K562 (cell line): ENCODE measurements at regions not wholly inside any gene's neighbourhood (a gene's known extent, or its start where the extent isn't known, plus 50 kb on each side); places are given as distances from the start of the nearest gene placed in this dataset.

Experiments used
- ATAC-seq: fragments of 200-7000 bp; cut with Tn5 transposase; 3 replicates; pipeline ENCODE4 v1.9.1; 2020; ENCODE audit warnings: moderate library complexity
- BruUV-seq: library from RNA; stranded (reverse); fragments of 400-500 nt; replicated peaks from 2 replicates; lab custom pipeline; 2021; lab: Mats Ljungman, UMichigan
- CTCF ChIA-PET: fragments of 300-600 bp; formaldehyde crosslinking; extraction: SDS; loops from one replicate; lab custom pipeline; 2021; ENCODE audit warnings: low intra/inter-chr PET ratio; lab: Yijun Ruan, JAX
- POLR2A ChIA-PET: fragments of 300-600, 350-650 bp; sonication (Branson Sonifier 250); formaldehyde crosslinking; extraction: SDS; loops from one replicate; lab custom pipeline; 2021; ENCODE audit warnings: antibody characterized with exemption, inconsistent platforms; lab: Yijun Ruan, JAX
- DNase-seq, 4 experiments: peaks; one replicate each; pipeline versions ENCODE4 v3.0.0 to v3.0.0-alpha.2; 2011 to 2018; ENCODE audit warnings: low spot score in 3 of 4, mixed read lengths in 3 of 4; ENCODE audit errors: extremely low read depth in 1 of 4
- FAIRE-seq: peaks from 2 replicates; lab custom pipeline; 2011; peaks lifted over from hg19 to GRCh38; lab: Jason Lieb, UNC
- H2AFZ ChIP-seq: 2 replicates; pipeline ENCODE4 v1.6.0; 2011; ENCODE audit warnings: low read depth, low read length, control low read depth, inconsistent platforms
- H3K27ac ChIP-seq: fragments of 200-600 bp; 3 replicates; pipeline ENCODE4 v1.8.0; 2011; ENCODE audit warnings: low read depth, mild to moderate bottlenecking, control low read depth, inconsistent platforms, low read length, moderate library complexity, mixed read lengths; ENCODE audit errors: extremely low read depth
- H3K27me3 ChIP-seq, 2 experiments: fragments of 300-600 bp in 1 of 2; 2 replicates in 1 of 2; 3 replicates in 1 of 2; pipeline versions ENCODE4 v1.6.0 to v1.8.0; 2011; ENCODE audit warnings: inconsistent platforms in 2 of 2, low read length in 2 of 2, mild to moderate bottlenecking in 1 of 2, mixed read lengths in 1 of 2, moderate library complexity in 1 of 2; ENCODE audit not compliant: control insufficient read depth in 2 of 2, insufficient read depth in 2 of 2
- H3K36me3 ChIP-seq: fragments of 300-600 bp; 3 replicates; pipeline ENCODE4 v1.8.0; 2011; ENCODE audit warnings: mild to moderate bottlenecking, low read length, inconsistent platforms; ENCODE audit not compliant: control insufficient read depth, insufficient read depth
- H3K4me1 ChIP-seq, 2 experiments: fragments of 200-600 bp in 1 of 2; replicated peaks in 1 of 2; 2 replicates in 1 of 2; 3 replicates in 1 of 2; pipeline versions ENCODE4 v1.5.1 to v1.8.0; 2011; ENCODE audit warnings: inconsistent platforms in 2 of 2, low read length in 2 of 2, mild to moderate bottlenecking in 1 of 2, mixed read lengths in 1 of 2, moderate library complexity in 1 of 2; ENCODE audit not compliant: control insufficient read depth in 2 of 2, insufficient read depth in 2 of 2
- H3K4me2 ChIP-seq: 2 replicates; pipeline ENCODE4 v1.6.1; 2011; ENCODE audit warnings: low read length, control low read depth, inconsistent platforms, mixed read lengths; ENCODE audit not compliant: insufficient read depth
- H3K4me3 ChIP-seq: fragments of 200-600 bp; sonication (generic), shearing (Covaris generic); 2 replicates; pipeline ENCODE4 v1.5.1; 2016; ENCODE audit warnings: control low read depth, inconsistent platforms
- H3K79me2 ChIP-seq: fragments of 200-600 bp; 3 replicates; pipeline ENCODE4 v1.8.0; 2011; ENCODE audit warnings: low read length, inconsistent platforms; ENCODE audit not compliant: control insufficient read depth, insufficient read depth
- H3K9ac ChIP-seq, 2 experiments: 2 replicates each; pipeline versions ENCODE4 v1.6.0 to v1.6.1; 2011; ENCODE audit warnings: low read depth in 2 of 2, low read length in 2 of 2, control low read depth in 1 of 2, inconsistent platforms in 1 of 2, mild to moderate bottlenecking in 1 of 2, mixed read lengths in 1 of 2; ENCODE audit not compliant: insufficient read depth in 1 of 2
- H3K9me1 ChIP-seq: one replicate; pipeline ENCODE4 v1.6.0; 2011; ENCODE audit warnings: inconsistent platforms, mild to moderate bottlenecking, low read length, moderate library complexity; ENCODE audit not compliant: control insufficient read depth, insufficient read depth
- H3K9me3 ChIP-seq: replicated peaks from 2 replicates; pipeline ENCODE4 v1.5.1; 2011; ENCODE audit warnings: low read depth, low read length, inconsistent platforms; ENCODE audit not compliant: control insufficient read depth, insufficient read depth
- H4K20me1 ChIP-seq: replicated peaks from 2 replicates; pipeline ENCODE4 v1.6.1; 2011; ENCODE audit warnings: low read length, inconsistent platforms, mixed read lengths; ENCODE audit not compliant: control insufficient read depth, insufficient read depth
- HNRNPUL1 ChIP-seq: fragments of 200-400 bp; formaldehyde crosslinking; IDR thresholded peaks from 2 replicates; pipeline ENCODE4 v1.6.1; 2017; ENCODE audit warnings: low read length
- MAZ ChIP-seq, 2 experiments: fragments of 450-650 bp in 1 of 2; sonication (generic) in 1 of 2; formaldehyde crosslinking; IDR thresholded peaks in 1 of 2; conservative IDR thresholded peaks in 1 of 2; 2 replicates each; pipeline versions ENCODE4 v1.4.0 to v1.5.0; 2020; ENCODE audit warnings: mild to moderate bottlenecking in 1 of 2, missing genetic modification reagents in 1 of 2
- POLR2B ChIP-seq: fragments of 450-650 bp; IDR thresholded peaks from 2 replicates; pipeline ENCODE4 v1.6.1; 2018; ENCODE audit warnings: low read depth; ENCODE audit not compliant: partially characterized antibody
- ZBTB17 ChIP-seq: fragments of 450-650 bp; formaldehyde crosslinking; IDR thresholded peaks from 2 replicates; pipeline ENCODE4 v1.4.0; 2020; ENCODE audit warnings: mild to moderate bottlenecking
- ZNF3 ChIP-seq: fragments of 250-450 bp; sonication (Bioruptor Pico); IDR thresholded peaks from 2 replicates; pipeline ENCODE4 v1.5.0; 2021; ENCODE audit warnings: mild to moderate bottlenecking, moderate library complexity
- ZSCAN29 ChIP-seq: fragments of 450-650 bp; IDR thresholded peaks from 2 replicates; pipeline ENCODE4 v1.6.1; 2017
- WGBS: fragments of 100-300 bp; shearing (Covaris generic); methylation state at CpG from one replicate; pipeline ENCODE4 v1.1.6; 2016; ENCODE audit warnings: low coverage, mixed read lengths; ENCODE audit not compliant: insufficient coverage; ENCODE audit errors: missing lambda C conversion rate; 5-methylcytosine and 5-hydroxymethylcytosine counted together
- in situ Hi-C: fragments of 300-500 bp; cut with MboI; formaldehyde crosslinking; loops from 4 replicates; pipeline ENCODE4 v1.15.0; 2018; ENCODE audit warnings: inconsistent platforms, mixed read lengths
- intact Hi-C: fragments of 100-400 bp; cut with micrococcal nuclease; formaldehyde crosslinking; loops from 2 replicates; pipeline ENCODE4 v1.14.2; 2022
- TF ChIP-seq, protein P1 (sequence below): fragments of 250-450 bp; sonication (Bioruptor Pico); IDR thresholded peaks from 2 replicates; pipeline ENCODE4 v1.4.0; 2020; ENCODE audit warnings: borderline replicate concordance
- TF ChIP-seq, protein P2 (sequence below): fragments of 250-450 bp; sonication (Bioruptor Pico); IDR thresholded peaks from 2 replicates; pipeline ENCODE4 v1.4.0; 2020; ENCODE audit warnings: mild to moderate bottlenecking, moderate library complexity
- TF ChIP-seq, protein P3 (sequence below): sonication (generic); formaldehyde crosslinking; IDR thresholded peaks from 2 replicates; pipeline ENCODE4 v1.8.0; 2022; ENCODE audit warnings: mild to moderate bottlenecking, missing genetic modification reagents
- TF ChIP-seq, protein P4 (sequence below): fragments of 450-650 bp; IDR thresholded peaks from 2 replicates; pipeline ENCODE4 v1.6.1; 2016; ENCODE audit warnings: low read depth

DNA sequence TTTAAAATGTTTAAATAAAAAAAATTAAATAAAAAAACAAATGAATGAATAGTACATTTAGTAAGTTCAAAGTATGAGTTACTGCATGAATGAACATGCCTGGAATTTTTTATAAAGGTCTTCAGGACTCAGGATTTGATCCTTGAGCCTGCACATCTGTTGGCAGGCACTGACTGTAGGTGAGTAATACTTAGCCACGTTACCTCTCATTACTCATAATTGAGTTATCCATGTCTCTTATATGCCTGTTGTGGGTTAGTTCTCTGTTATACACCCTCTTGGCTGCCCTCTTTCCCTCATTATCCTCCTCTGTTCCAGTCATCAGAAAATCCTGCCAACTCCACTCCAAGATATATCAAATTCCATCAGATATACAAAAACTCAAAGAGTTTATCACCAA lies 276.0 kb downstream of the FBXW7 start:
- Histone ChIP-seq H3K4me1 (peaks cover 0 to 2% of the 10 kb centered on the region in 2 experiments; a peak in 2 of 5 replicates), H3K79me2 (no peaks in the 10 kb centered on the region), H3K9me3 (no peaks in the 10 kb centered on the region), H3K4me2 (no peak overlapping the region), H4K20me1 (no peaks in the 10 kb centered on the region; the same call in 1 of the 2 replicates), H3K4me3 (no peak overlapping the region), H3K27ac (no peak overlapping the region), H3K9ac (no peak overlapping the region), H3K36me3 (no peaks in the 10 kb centered on the region), H3K27me3 (peaks cover 2 to 20% of the 10 kb centered on the region in 2 experiments; a peak in 4 of 5 replicates), H3K9me1 (no peaks in the 10 kb centered on the region), H2AFZ (no peak overlapping the region)
- DNase-seq (no peak), FAIRE-seq (no peak), ATAC-seq (no peak)
- CTCF ChIA-PET = no interaction called here
- TF ChIP-seq, protein P1, sequence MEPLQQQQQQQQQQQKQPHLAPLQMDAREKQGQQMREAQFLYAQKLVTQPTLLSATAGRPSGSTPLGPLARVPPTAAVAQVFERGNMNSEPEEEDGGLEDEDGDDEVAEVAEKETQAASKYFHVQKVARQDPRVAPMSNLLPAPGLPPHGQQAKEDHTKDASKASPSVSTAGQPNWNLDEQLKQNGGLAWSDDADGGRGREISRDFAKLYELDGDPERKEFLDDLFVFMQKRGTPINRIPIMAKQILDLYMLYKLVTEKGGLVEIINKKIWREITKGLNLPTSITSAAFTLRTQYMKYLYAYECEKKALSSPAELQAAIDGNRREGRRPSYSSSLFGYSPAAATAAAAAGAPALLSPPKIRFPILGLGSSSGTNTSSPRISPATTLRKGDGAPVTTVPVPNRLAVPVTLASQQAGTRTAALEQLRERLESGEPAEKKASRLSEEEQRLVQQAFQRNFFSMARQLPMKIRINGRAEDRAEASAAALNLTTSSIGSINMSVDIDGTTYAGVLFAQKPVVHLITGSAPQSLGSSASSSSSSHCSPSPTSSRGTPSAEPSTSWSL = no peak
- TF ChIP-seq POLR2B (no peak), ZBTB17 (CRISPR knock-in tag) (no peak), ZNF3 (CRISPR knock-in tag) (no peak), HNRNPUL1 (no peak), MAZ (CRISPR knock-in tag; conservative IDR thresholded peaks at IDR 0.05 in 1 of 2, IDR thresholded peaks at IDR 0.05 in 1 of 2) (no peak), ZSCAN29 (no peak)
- TF ChIP-seq, protein P2, sequence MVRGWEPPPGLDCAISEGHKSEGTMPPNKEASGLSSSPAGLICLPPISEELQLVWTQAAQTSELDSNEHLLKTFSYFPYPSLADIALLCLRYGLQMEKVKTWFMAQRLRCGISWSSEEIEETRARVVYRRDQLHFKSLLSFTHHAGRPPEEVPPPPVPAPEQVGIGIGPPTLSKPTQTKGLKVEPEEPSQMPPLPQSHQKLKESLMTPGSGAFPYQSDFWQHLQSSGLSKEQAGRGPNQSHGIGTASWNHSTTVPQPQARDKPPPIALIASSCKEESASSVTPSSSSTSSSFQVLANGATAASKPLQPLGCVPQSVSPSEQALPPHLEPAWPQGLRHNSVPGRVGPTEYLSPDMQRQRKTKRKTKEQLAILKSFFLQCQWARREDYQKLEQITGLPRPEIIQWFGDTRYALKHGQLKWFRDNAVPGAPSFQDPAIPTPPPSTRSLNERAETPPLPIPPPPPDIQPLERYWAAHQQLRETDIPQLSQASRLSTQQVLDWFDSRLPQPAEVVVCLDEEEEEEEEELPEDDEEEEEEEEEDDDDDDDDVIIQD = no peak
- TF ChIP-seq, protein P3, sequence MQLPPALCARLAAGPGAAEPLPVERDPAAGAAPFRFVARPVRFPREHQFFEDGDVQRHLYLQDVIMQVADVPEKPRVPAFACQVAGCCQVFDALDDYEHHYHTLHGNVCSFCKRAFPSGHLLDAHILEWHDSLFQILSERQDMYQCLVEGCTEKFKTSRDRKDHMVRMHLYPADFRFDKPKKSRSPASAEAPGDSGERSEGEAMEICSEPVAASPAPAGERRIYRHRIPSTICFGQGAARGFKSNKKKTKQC (CRISPR knock-in tag) = no peak
- TF ChIP-seq, protein P4, sequence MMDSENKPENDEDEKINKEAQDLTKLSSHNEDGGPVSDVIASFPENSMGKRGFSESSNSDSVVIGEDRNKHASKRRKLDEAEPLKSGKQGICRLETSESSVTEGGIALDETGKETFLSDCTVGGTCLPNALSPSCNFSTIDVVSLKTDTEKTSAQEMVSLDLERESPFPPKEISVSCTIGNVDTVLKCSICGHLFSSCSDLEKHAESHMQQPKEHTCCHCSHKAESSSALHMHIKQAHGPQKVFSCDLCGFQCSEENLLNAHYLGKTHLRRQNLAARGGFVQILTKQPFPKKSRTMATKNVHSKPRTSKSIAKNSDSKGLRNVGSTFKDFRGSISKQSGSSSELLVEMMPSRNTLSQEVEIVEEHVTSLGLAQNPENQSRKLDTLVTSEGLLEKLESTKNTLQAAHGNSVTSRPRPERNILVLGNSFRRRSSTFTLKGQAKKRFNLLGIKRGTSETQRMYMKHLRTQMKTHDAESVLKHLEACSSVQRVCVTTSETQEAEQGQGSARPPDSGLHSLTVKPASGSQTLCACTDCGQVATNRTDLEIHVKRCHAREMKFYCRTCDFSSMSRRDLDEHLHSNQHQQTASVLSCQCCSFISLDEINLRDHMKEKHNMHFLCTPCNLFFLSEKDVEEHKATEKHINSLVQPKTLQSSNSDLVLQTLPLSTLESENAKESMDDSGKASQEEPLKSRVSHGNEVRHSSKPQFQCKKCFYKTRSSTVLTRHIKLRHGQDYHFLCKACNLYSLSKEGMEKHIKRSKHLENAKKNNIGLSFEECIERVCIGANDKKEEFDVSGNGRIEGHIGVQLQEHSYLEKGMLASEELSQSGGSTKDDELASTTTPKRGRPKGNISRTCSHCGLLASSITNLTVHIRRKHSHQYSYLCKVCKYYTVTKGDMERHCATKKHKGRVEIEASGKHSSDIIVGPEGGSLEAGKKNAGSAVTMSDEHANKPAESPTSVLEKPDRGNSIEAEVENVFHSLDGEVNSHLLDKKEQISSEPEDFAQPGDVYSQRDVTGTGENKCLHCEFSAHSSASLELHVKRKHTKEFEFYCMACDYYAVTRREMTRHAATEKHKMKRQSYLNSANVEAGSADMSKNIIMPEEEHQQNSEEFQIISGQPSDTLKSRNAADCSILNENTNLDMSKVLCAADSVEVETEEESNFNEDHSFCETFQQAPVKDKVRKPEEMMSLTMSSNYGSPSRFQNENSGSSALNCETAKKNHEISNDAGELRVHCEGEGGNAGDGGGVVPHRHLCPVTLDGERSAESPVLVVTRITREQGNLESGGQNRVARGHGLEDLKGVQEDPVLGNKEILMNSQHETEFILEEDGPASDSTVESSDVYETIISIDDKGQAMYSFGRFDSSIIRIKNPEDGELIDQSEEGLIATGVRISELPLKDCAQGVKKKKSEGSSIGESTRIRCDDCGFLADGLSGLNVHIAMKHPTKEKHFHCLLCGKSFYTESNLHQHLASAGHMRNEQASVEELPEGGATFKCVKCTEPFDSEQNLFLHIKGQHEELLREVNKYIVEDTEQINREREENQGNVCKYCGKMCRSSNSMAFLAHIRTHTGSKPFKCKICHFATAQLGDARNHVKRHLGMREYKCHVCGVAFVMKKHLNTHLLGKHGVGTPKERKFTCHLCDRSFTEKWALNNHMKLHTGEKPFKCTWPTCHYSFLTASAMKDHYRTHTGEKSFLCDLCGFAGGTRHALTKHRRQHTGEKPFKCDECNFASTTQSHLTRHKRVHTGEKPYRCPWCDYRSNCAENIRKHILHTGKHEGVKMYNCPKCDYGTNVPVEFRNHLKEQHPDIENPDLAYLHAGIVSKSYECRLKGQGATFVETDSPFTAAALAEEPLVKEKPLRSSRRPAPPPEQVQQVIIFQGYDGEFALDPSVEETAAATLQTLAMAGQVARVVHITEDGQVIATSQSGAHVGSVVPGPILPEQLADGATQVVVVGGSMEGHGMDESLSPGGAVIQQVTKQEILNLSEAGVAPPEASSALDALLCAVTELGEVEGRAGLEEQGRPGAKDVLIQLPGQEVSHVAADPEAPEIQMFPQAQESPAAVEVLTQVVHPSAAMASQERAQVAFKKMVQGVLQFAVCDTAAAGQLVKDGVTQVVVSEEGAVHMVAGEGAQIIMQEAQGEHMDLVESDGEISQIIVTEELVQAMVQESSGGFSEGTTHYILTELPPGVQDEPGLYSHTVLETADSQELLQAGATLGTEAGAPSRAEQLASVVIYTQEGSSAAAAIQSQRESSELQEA = no peak
- intact Hi-C loops (no loop called here), in situ Hi-C loops (no loop called here)
- BruUV-seq = no TSS peak
- POLR2A ChIA-PET = no interaction called here
- 0% methylated on average over 1 of the region's 1 CpG for WGBS
